HepG2 (cell line): ENCODE measurements at regions not wholly inside any gene's neighbourhood (a gene's known extent, or its start where the extent isn't known, plus 50 kb on each side); places are given as distances from the start of the nearest gene placed in this dataset.

Experiments used
- ATAC-seq: fragments of 200-7000 bp; cut with Tn5 transposase; 3 replicates; pipeline ENCODE4 v1.9.1; 2020; ENCODE audit warnings: mild to moderate bottlenecking, moderate library complexity
- BruUV-seq: library from RNA; stranded (reverse); fragments of 400-500 nt; replicated peaks from 2 replicates; lab custom pipeline; 2021; lab: Mats Ljungman, UMichigan
- CTCF ChIA-PET: fragments of 300-600 bp; formaldehyde crosslinking; extraction: SDS; loops from one replicate; lab custom pipeline; 2021; ENCODE audit warnings: low total read pairs, inconsistent platforms, low intra/inter-chr PET ratio; lab: Yijun Ruan, JAX
- POLR2A ChIA-PET: fragments of 350-600 bp; sonication (Branson Sonifier 250); formaldehyde crosslinking; loops from one replicate; lab custom pipeline; 2020; ENCODE audit warnings: antibody characterized with exemption, inconsistent platforms; lab: Yijun Ruan, JAX
- DNase-seq: peaks from one replicate; pipeline ENCODE4 v3.0.0-alpha.2; 2015; ENCODE audit warnings: low spot score
- FAIRE-seq: peaks from 3 replicates; lab custom pipeline; 2011; peaks lifted over from hg19 to GRCh38; lab: Jason Lieb, UNC
- H2AFZ ChIP-seq: one replicate; pipeline ENCODE4 v1.6.1; 2011; ENCODE audit warnings: low read length, inconsistent platforms
- H3K27ac ChIP-seq: fragments of 300-600 bp; 3 replicates; pipeline ENCODE4 v1.8.0; 2011; ENCODE audit warnings: mixed run types, mild to moderate bottlenecking, mixed read lengths, low read length, inconsistent platforms; ENCODE audit not compliant: insufficient read depth; ENCODE audit errors: extremely low read length
- H3K27me3 ChIP-seq, 2 experiments: fragments of 200-600 bp in 1 of 2; 2 replicates in 1 of 2; 3 replicates in 1 of 2; pipeline versions ENCODE4 v1.6.0 to v1.8.0; 2011; ENCODE audit warnings: low read length in 2 of 2, mild to moderate bottlenecking in 2 of 2, moderate library complexity in 2 of 2, inconsistent platforms in 1 of 2; ENCODE audit not compliant: insufficient read depth in 2 of 2, control insufficient read depth in 1 of 2
- H3K36me3 ChIP-seq, 2 experiments: fragments of 200-600 bp in 1 of 2; replicated peaks in 1 of 2; 2 replicates in 1 of 2; 3 replicates in 1 of 2; pipeline versions ENCODE4 v1.5.1 to v1.8.0; 2011; ENCODE audit warnings: low read length in 2 of 2, inconsistent platforms in 1 of 2; ENCODE audit not compliant: insufficient read depth in 2 of 2, control insufficient read depth in 1 of 2
- H3K4me1 ChIP-seq: 2 replicates; pipeline ENCODE4 v1.5.1; 2012; ENCODE audit warnings: low read length, inconsistent platforms; ENCODE audit not compliant: insufficient read depth
- H3K4me2 ChIP-seq: 2 replicates; pipeline ENCODE4 v1.6.0; 2011; ENCODE audit warnings: low read depth, low read length, inconsistent platforms
- H3K4me3 ChIP-seq, 3 experiments: fragments of 200-600 bp in 1 of 3; sonication (generic), shearing (Covaris generic) in 1 of 3; replicated peaks in 1 of 3; 2 replicates each; pipeline ENCODE4 v1.5.1; 2011 to 2016; ENCODE audit warnings: low read length in 3 of 3, inconsistent platforms in 2 of 3, low read depth in 2 of 3, mild to moderate bottlenecking in 2 of 3, control low read depth in 1 of 3, mixed read lengths in 1 of 3; ENCODE audit not compliant: insufficient read depth in 1 of 3
- H3K79me2 ChIP-seq: one replicate; pipeline ENCODE4 v1.6.1; 2011; ENCODE audit warnings: low read length, inconsistent platforms; ENCODE audit not compliant: insufficient read depth
- H3K9ac ChIP-seq: 2 replicates; pipeline ENCODE4 v1.6.0; 2011; ENCODE audit warnings: mild to moderate bottlenecking, low read depth, low read length, inconsistent platforms; ENCODE audit not compliant: insufficient read depth
- H3K9me3 ChIP-seq: 2 replicates; pipeline ENCODE4 v1.5.1; 2012; ENCODE audit warnings: mild to moderate bottlenecking, low read length
- H4K20me1 ChIP-seq: 2 replicates; pipeline ENCODE4 v1.6.0; 2011; ENCODE audit warnings: inconsistent platforms, mild to moderate bottlenecking, low read length, moderate library complexity; ENCODE audit not compliant: insufficient read depth
- GLI4 ChIP-seq: sonication (generic); formaldehyde crosslinking; IDR thresholded peaks from 2 replicates; pipeline ENCODE4 v1.5.1; 2020; ENCODE audit warnings: missing genetic modification reagents, mild to moderate bottlenecking, moderate library complexity, borderline replicate concordance
- HES4 ChIP-seq: sonication (generic); formaldehyde crosslinking; IDR thresholded peaks from 2 replicates; pipeline ENCODE4 v1.9.0; 2021; ENCODE audit warnings: mild to moderate bottlenecking, missing genetic modification reagents, borderline replicate concordance
- ISL2 ChIP-seq: sonication (generic); formaldehyde crosslinking; IDR thresholded peaks from 2 replicates; pipeline ENCODE4 v1.5.0; 2020; ENCODE audit warnings: missing genetic modification reagents
- XBP1 ChIP-seq: sonication (generic); formaldehyde crosslinking; IDR thresholded peaks from 2 replicates; pipeline ENCODE4 v1.5.0; 2020; ENCODE audit warnings: missing genetic modification reagents
- ZNF121 ChIP-seq: sonication (generic); formaldehyde crosslinking; IDR thresholded peaks from 2 replicates; pipeline ENCODE4 v1.5.0; 2020; ENCODE audit warnings: mild to moderate bottlenecking, missing genetic modification reagents
- ZSCAN30 ChIP-seq: sonication (generic); formaldehyde crosslinking; IDR thresholded peaks from 2 replicates; pipeline ENCODE4 v1.5.0; 2020; ENCODE audit warnings: mild to moderate bottlenecking, missing genetic modification reagents
- ZSCAN5A ChIP-seq: sonication (generic); formaldehyde crosslinking; IDR thresholded peaks from 2 replicates; pipeline ENCODE4 v1.8.0; 2022; ENCODE audit warnings: mild to moderate bottlenecking, missing genetic modification reagents, borderline replicate concordance
- WGBS: methylation state at CpG from one replicate; pipeline ENCODE4 v1.1.6; 2017; ENCODE audit warnings: low lambda C conversion rate; 5-methylcytosine and 5-hydroxymethylcytosine counted together
- in situ Hi-C: cut with HindIII; loops from 2 replicates; pipeline ENCODE4 v1.10.0; 2017; ENCODE audit warnings: low pct_unique_long_range_greater_than_20kb; ENCODE audit not compliant: extremely low pct_ligation_motif_present
- intact Hi-C: fragments of 100-400 bp; cut with micrococcal nuclease; formaldehyde crosslinking; loops from one replicate; pipeline ENCODE4 v1.10.0; 2022; ENCODE audit not compliant: unreplicated experiment

DNA sequence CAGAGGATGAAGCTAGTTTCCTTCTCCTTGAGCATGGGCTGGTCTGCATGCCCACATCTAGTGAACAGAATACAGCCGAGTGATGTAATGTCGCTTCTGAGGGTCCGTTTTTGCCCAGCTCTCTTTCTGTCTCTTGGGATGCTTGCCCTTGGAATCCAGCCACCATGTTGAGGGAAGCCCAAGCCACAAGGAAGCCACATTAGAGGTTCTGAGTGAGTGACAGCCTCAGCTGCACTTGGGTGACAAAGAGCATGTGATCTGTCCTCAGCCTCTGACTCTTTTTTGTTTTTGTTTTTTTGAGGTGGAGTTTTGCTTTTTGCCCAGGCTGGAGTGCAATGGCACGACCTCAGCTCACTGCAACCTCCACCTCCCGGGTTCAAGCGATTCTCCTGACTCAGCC, 100.6 kb upstream of the SALL4 start (continued):
- TF ChIP-seq ZSCAN5A (CRISPR knock-in tag) (no peak), GLI4 (CRISPR knock-in tag) (no peak), XBP1 (CRISPR knock-in tag) (no peak), ISL2 (CRISPR knock-in tag) (no peak), HES4 (no peak)

DNA sequence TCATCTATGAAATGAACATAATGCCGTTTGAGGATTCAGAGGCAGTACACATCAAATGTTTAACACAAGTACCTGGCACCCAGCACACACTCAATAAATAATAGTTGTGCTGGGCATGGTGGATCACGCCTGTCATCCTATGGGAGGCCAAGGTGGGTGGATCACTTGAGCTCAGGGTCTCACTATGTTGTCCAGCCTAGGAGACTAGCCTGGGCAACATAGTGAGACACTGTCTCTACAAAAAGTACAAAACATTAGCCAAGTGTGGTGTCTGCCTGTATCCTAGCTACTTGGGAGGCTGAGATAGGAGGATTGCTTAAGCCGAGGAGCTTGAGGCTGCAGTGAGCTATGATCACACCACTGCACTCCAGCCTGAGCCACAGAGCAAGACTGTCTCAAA, 98.1 kb upstream of the SALL4 start:
- H4K20me1 ChIP-seq = no peaks in the 10 kb centered on the region
- no peaks in the 10 kb centered on the region for H3K36me3 ChIP-seq
- H3K79me2 ChIP-seq = no peaks in the 10 kb centered on the region
- FAIRE-seq = no peak
- H3K27me3 ChIP-seq = no peaks in the 10 kb centered on the region; a peak in 1 of 5 replicates
- H3K4me1 ChIP-seq = no peaks in the 10 kb centered on the region
- H2AFZ ChIP-seq = no peak overlapping the region
- POLR2A ChIA-PET = no interaction called here
- no peak overlapping the region for H3K4me3 ChIP-seq
- no peak overlapping the region for H3K27ac ChIP-seq
- H3K4me2 ChIP-seq = no peak overlapping the region
- H3K9ac ChIP-seq = no peak overlapping the region
- no peak for ATAC-seq
- no peak for DNase-seq
- intact Hi-C loops = no loop called here
- H3K9me3 ChIP-seq = no peaks in the 10 kb centered on the region
- in situ Hi-C loops = no loop called here
- CTCF ChIA-PET = no interaction called here
- no TSS peak for BruUV-seq
- TF ChIP-seq ZSCAN30 (CRISPR knock-in tag) (no peak), ZNF121 (CRISPR knock-in tag) (peak; percentile 83)
- 28% methylated on average over 3 of the region's 3 CpGs for WGBS
